GM19372 (cell line): ENCODE measurements at regions not wholly inside any gene's neighbourhood (a gene's known extent, or its start where the extent isn't known, plus 50 kb on each side); places are given as distances from the start of the nearest gene placed in this dataset.

Source experiments
- ATAC-seq: cut with Tn5 transposase; IDR thresholded peaks from one replicate; pipeline ENCODE4 v1.9.1; 2021; ENCODE audit warnings: mild to moderate bottlenecking, low read depth, moderate library complexity; ENCODE audit not compliant: unreplicated experiment

- no peak for ATAC-seq
Observed at GRCh38 chr2:58545300-58546280, 304.5 kb upstream of the FANCL start.

- ATAC-seq: no peak
Observed at GRCh38 chr2:58543442-58543841, 302.3 kb upstream of the FANCL start.

- ATAC-seq: no peak
Observed at GRCh38 chr2:58541511-58541910, 300.4 kb upstream of the FANCL start.

GRCh38 chr2:58540681-58541080, 299.6 kb upstream of the FANCL start:
- ATAC-seq: no peak

- ATAC-seq: no peak
Observed at GRCh38 chr2:58539973-58540372, 298.8 kb upstream of the FANCL start.

- no peak for ATAC-seq
Observed at GRCh38 chr2:58535990-58536389, 294.9 kb upstream of the FANCL start.

GRCh38 chr2:58535182-58535581, 294.1 kb upstream of the FANCL start:
- no peak for ATAC-seq

GRCh38 chr2:58533376-58533775, 292.3 kb upstream of the FANCL start:
- ATAC-seq: no peak

- ATAC-seq: no peak
Observed at GRCh38 chr2:58532641-58533040, 291.5 kb upstream of the FANCL start.

- ATAC-seq: no peak
Observed at GRCh38 chr2:58527647-58528046, 286.5 kb upstream of the FANCL start.

GRCh38 chr2:58521803-58522554, 280.9 kb upstream of the FANCL start:
- ATAC-seq: no peak

- no peak for ATAC-seq
Observed at GRCh38 chr2:58520903-58521302, 279.8 kb upstream of the FANCL start.

GRCh38 chr2:58517881-58518280, 276.8 kb upstream of the FANCL start:
- no peak for ATAC-seq

- no peak for ATAC-seq
Observed at GRCh38 chr2:58516695-58517094, 275.6 kb upstream of the FANCL start.

GRCh38 chr2:58515827-58516573, 274.9 kb upstream of the FANCL start:
- no peak for ATAC-seq

GRCh38 chr2:58514252-58514651, 273.1 kb upstream of the FANCL start:
- ATAC-seq: no peak

GRCh38 chr2:58512878-58513277, 271.8 kb upstream of the FANCL start:
- no peak for ATAC-seq

- no peak for ATAC-seq
Observed at GRCh38 chr2:58508006-58508405, 266.9 kb upstream of the FANCL start.

GRCh38 chr2:58503918-58504317, 262.8 kb upstream of the FANCL start:
- no peak for ATAC-seq

- no peak for ATAC-seq
Observed at GRCh38 chr2:58502931-58503330, 261.8 kb upstream of the FANCL start.
